NCI-H2227 (cell line): ENCODE measurements at regions not wholly inside any gene's neighbourhood (a gene's known extent, or its start where the extent isn't known, plus 50 kb on each side); places are given as distances from the start of the nearest gene placed in this dataset.
A peak's percentile ranks its signal among the peaks of the same experiment; 100 is the strongest.

Experiments
- DNase-seq: peaks from one replicate; lab custom pipeline; 2025; ENCODE audit not compliant: unreplicated experiment; lab: John Stamatoyannopoulos, UW

GRCh38 chr13:104357672-104358354, 1291.6 kb upstream of the SLC10A2 start:
- DNase-seq, result no peak

- no peak for DNase-seq
Measured at GRCh38 chr13:104357174-104357573, 1291.0 kb upstream of the SLC10A2 start.

GRCh38 chr13:104355041-104355670, 1288.9 kb upstream of the SLC10A2 start:
- DNase-seq, result no peak

- no peak for DNase-seq
Measured at GRCh38 chr13:104327211-104327610, 1261.0 kb upstream of the SLC10A2 start.

- DNase-seq, result no peak
Measured at GRCh38 chr13:104326523-104326922, 1260.3 kb upstream of the SLC10A2 start.

- no peak for DNase-seq
Measured at GRCh38 chr13:104321756-104322155, 1255.5 kb upstream of the SLC10A2 start.

- DNase-seq, result no peak
Measured at GRCh38 chr13:104320446-104320845, 1254.2 kb upstream of the SLC10A2 start.

GRCh38 chr13:104318121-104318520, 1251.9 kb upstream of the SLC10A2 start:
- DNase-seq, result peak; percentile 15

- DNase-seq, result no peak
Measured at GRCh38 chr13:104315606-104316005, 1249.4 kb upstream of the SLC10A2 start.

- no peak for DNase-seq
Measured at GRCh38 chr13:104314926-104315535, 1248.8 kb upstream of the SLC10A2 start.

- no peak for DNase-seq
Measured at GRCh38 chr13:104314321-104314720, 1248.1 kb upstream of the SLC10A2 start.

GRCh38 chr13:104310861-104311260, 1244.6 kb upstream of the SLC10A2 start:
- no peak for DNase-seq

- DNase-seq, result no peak
Measured at GRCh38 chr13:104309431-104309830, 1243.2 kb upstream of the SLC10A2 start.

GRCh38 chr13:104301171-104301975, 1235.2 kb upstream of the SLC10A2 start:
- no peak for DNase-seq

GRCh38 chr13:104297075-104297474, 1230.9 kb upstream of the SLC10A2 start:
- DNase-seq, result no peak

- DNase-seq, result no peak
Measured at GRCh38 chr13:104296286-104296685, 1230.1 kb upstream of the SLC10A2 start.

- no peak for DNase-seq
Measured at GRCh38 chr13:104295537-104295936, 1229.3 kb upstream of the SLC10A2 start.

- no peak for DNase-seq
Measured at GRCh38 chr13:104289400-104289799, 1223.2 kb upstream of the SLC10A2 start.

- DNase-seq, result no peak
Measured at GRCh38 chr13:104288496-104288895, 1222.3 kb upstream of the SLC10A2 start.

GRCh38 chr13:104286566-104287290, 1220.5 kb upstream of the SLC10A2 start:
- no peak for DNase-seq

GRCh38 chr13:104281910-104282309, 1215.7 kb upstream of the SLC10A2 start:
- DNase-seq, result no peak
